Keratinocyte (primary cell): ENCODE measurements at regions not wholly inside any gene's neighbourhood (a gene's known extent, or its start where the extent isn't known, plus 50 kb on each side); places are given as distances from the start of the nearest gene placed in this dataset.

Experiments used
- CTCF ChIP-seq, 3 experiments: IDR thresholded peaks in 1 of 3; conservative IDR thresholded peaks in 1 of 3; optimal IDR thresholded peaks in 1 of 3; 2 replicates in 2 of 3; 3 replicates in 1 of 3; pipeline versions ENCODE3 to v1.5.1; 2011; ENCODE audit warnings: low read length in 3 of 3, mild to moderate bottlenecking in 3 of 3, moderate library complexity in 2 of 3, control low read depth in 1 of 3, inconsistent platforms in 1 of 3; ENCODE audit not compliant: insufficient read depth in 2 of 3; ENCODE audit errors: extremely low read depth in 1 of 3
- EZH2 ChIP-seq: IDR thresholded peaks from one replicate; pipeline ENCODE4 v1.6.1; 2012; ENCODE audit warnings: inconsistent platforms, mild to moderate bottlenecking, low read length, moderate library complexity

- TF ChIP-seq CTCF (optimal IDR thresholded peaks at IDR 0.05 in 1 of 3, IDR thresholded peaks at IDR 0.05 in 1 of 3, conservative IDR thresholded peaks at IDR 0.05 in 1 of 3; ENCODE audit: extremely low read depth in 1 of 3, insufficient read depth in 2 of 3, low read length in 3 of 3) (no peak), EZH2 (no peak)
Measured at GRCh38 chr7:156088115-156088514, 275.9 kb upstream of the SHH start.
